H1 (cell line): ENCODE measurements at regions not wholly inside any gene's neighbourhood (a gene's known extent, or its start where the extent isn't known, plus 50 kb on each side); places are given as distances from the start of the nearest gene placed in this dataset.
"Not testable (repeated sequence)": the region's sequence is repeated elsewhere in the genome, so short reads cannot be mapped to it uniquely, and the experiment has no call there.

Experiments
- CTCF ChIA-PET: fragments of 300-600 bp; sonication (Branson Sonifier 250); formaldehyde crosslinking; loops from one replicate; lab custom pipeline; 2021; ENCODE audit not compliant: partially characterized antibody; lab: Charles Lee
- POLR2A ChIA-PET: fragments of 300-600 bp; sonication (Branson Sonifier 250); formaldehyde crosslinking; loops from one replicate; lab custom pipeline; 2021; ENCODE audit warnings: inconsistent platforms; ENCODE audit not compliant: partially characterized antibody; lab: Charles Lee
- DNase-seq, 2 experiments: peaks; one replicate each; pipeline versions ENCODE4 v3.0.0 to v3.0.0-alpha.2; 2010 to 2022; ENCODE audit warnings: low spot score in 2 of 2, low read depth in 1 of 2, mixed read lengths in 1 of 2
- FAIRE-seq: peaks from 2 replicates; lab custom pipeline; 2011; peaks lifted over from hg19 to GRCh38; lab: Jason Lieb, UNC
- H2AFZ ChIP-seq: 2 replicates; pipeline ENCODE4 v1.8.1; 2012; ENCODE audit warnings: low read length, inconsistent platforms
- H2AK5ac ChIP-seq: 2 replicates; pipeline ENCODE4 v1.6.1; 2013; ENCODE audit warnings: low read depth, low read length
- H2BK120ac ChIP-seq: replicated peaks from 2 replicates; pipeline ENCODE3; 2013; ENCODE audit warnings: low read depth, low read length, inconsistent platforms
- H2BK12ac ChIP-seq: 2 replicates; pipeline ENCODE4 v1.6.1; 2013; ENCODE audit warnings: low read depth, low read length
- H2BK15ac ChIP-seq: 2 replicates; pipeline ENCODE4 v1.6.1; 2013; ENCODE audit warnings: low read length
- H2BK20ac ChIP-seq: 2 replicates; pipeline ENCODE4 v1.6.1; 2013; ENCODE audit warnings: low read length
- H2BK5ac ChIP-seq: 2 replicates; pipeline ENCODE4 v1.6.1; 2013; ENCODE audit warnings: low read depth, low read length
- H3K14ac ChIP-seq: 2 replicates; pipeline ENCODE4 v1.6.1; 2013; ENCODE audit warnings: inconsistent platforms; ENCODE audit not compliant: insufficient read length
- H3K18ac ChIP-seq: 2 replicates; pipeline ENCODE4 v1.6.1; 2013; ENCODE audit warnings: low read length; ENCODE audit errors: extremely low read depth
- H3K23ac ChIP-seq: 2 replicates; pipeline ENCODE4 v1.6.1; 2013; ENCODE audit warnings: inconsistent platforms; ENCODE audit not compliant: insufficient read length
- H3K23me2 ChIP-seq: 2 replicates; pipeline ENCODE4 v1.6.1; 2013; ENCODE audit warnings: low read depth, low read length
- H3K27ac ChIP-seq: 2 replicates; pipeline ENCODE4 v1.6.1; 2011; ENCODE audit warnings: low read depth, low read length, inconsistent platforms
- H3K27me3 ChIP-seq, 4 experiments: replicated peaks in 1 of 4; 1 replicate in 1 of 4; 2 replicates in 3 of 4; pipeline versions ENCODE4 v1.6.1 to v1.8.1; 2011 to 2013; ENCODE audit warnings: low read length in 3 of 4, mild to moderate bottlenecking in 3 of 4, inconsistent platforms in 2 of 4, mixed read lengths in 2 of 4, moderate library complexity in 1 of 4; ENCODE audit not compliant: control insufficient read depth in 3 of 4, insufficient read depth in 3 of 4; ENCODE audit errors: extremely low read depth in 1 of 4
- H3K36me3 ChIP-seq, 4 experiments: 2 replicates each; pipeline versions ENCODE4 v1.6.1 to v1.8.1; 2011 to 2013; ENCODE audit warnings: mild to moderate bottlenecking in 4 of 4, low read length in 3 of 4, moderate library complexity in 2 of 4, control low read depth in 1 of 4, inconsistent platforms in 1 of 4; ENCODE audit not compliant: insufficient read depth in 4 of 4, control insufficient read depth in 2 of 4
- H3K4ac ChIP-seq: replicated peaks from 2 replicates; pipeline ENCODE3; 2013; ENCODE audit warnings: low read length, low read depth, mixed read lengths, inconsistent platforms; ENCODE audit not compliant: insufficient read length
- H3K4me1 ChIP-seq, 4 experiments: replicated peaks in 1 of 4; 1 replicate in 1 of 4; 2 replicates in 3 of 4; pipeline versions ENCODE4 v1.6.1 to v1.8.1; 2011 to 2013; ENCODE audit warnings: low read length in 3 of 4, inconsistent platforms in 2 of 4, mixed read lengths in 1 of 4; ENCODE audit not compliant: insufficient read depth in 4 of 4, control insufficient read depth in 3 of 4
- H3K4me2 ChIP-seq, 2 experiments: 2 replicates each; pipeline versions ENCODE4 v1.6.1 to v1.8.1; 2011 to 2013; ENCODE audit warnings: low read depth in 2 of 2, low read length in 2 of 2, control low read depth in 1 of 2, inconsistent platforms in 1 of 2, mild to moderate bottlenecking in 1 of 2; ENCODE audit not compliant: insufficient read depth in 1 of 2
- H3K4me3 ChIP-seq, 4 experiments: fragments of 200-600, 300-600 bp in 1 of 4; sonication (generic), shearing (Covaris generic), sonication (Bioruptor Twin) in 1 of 4; 2 replicates each; pipeline versions ENCODE4 v1.5.1 to v1.8.1; 2011 to 2016; ENCODE audit warnings: low read length in 4 of 4, low read depth in 3 of 4, control low read depth in 2 of 4, inconsistent platforms in 2 of 4, mild to moderate bottlenecking in 2 of 4, mixed read lengths in 1 of 4, moderate library complexity in 1 of 4; ENCODE audit not compliant: insufficient read depth in 2 of 4; ENCODE audit errors: extremely low read depth in 1 of 4
- H3K56ac ChIP-seq: replicated peaks from 2 replicates; pipeline ENCODE3; 2013; ENCODE audit warnings: low read depth, mild to moderate bottlenecking, mixed read lengths, low read length, inconsistent platforms; ENCODE audit not compliant: insufficient read length
- H3K79me1 ChIP-seq: 2 replicates; pipeline ENCODE4 v1.6.1; 2013; ENCODE audit warnings: low read depth, low read length, control low read depth
- H3K79me2 ChIP-seq, 2 experiments: 2 replicates each; pipeline versions ENCODE4 v1.6.1 to v1.8.1; 2012 to 2013; ENCODE audit warnings: low read length in 2 of 2, mild to moderate bottlenecking in 2 of 2, inconsistent platforms in 1 of 2; ENCODE audit not compliant: insufficient read depth in 2 of 2, control insufficient read depth in 1 of 2
- H3K9ac ChIP-seq, 4 experiments: replicated peaks in 1 of 4; 1 replicate in 1 of 4; 2 replicates in 3 of 4; pipeline versions ENCODE4 v1.6.1 to v1.8.1; 2011 to 2013; ENCODE audit warnings: low read depth in 3 of 4, low read length in 3 of 4, control low read depth in 2 of 4, mild to moderate bottlenecking in 2 of 4, moderate library complexity in 2 of 4, inconsistent platforms in 1 of 4; ENCODE audit errors: extremely low read depth in 1 of 4
- H3K9me3 ChIP-seq, 2 experiments: 2 replicates each; pipeline versions ENCODE4 v1.6.1 to v1.8.1; 2012 to 2013; ENCODE audit warnings: mild to moderate bottlenecking in 2 of 2, moderate library complexity in 2 of 2, control low read depth in 1 of 2, inconsistent platforms in 1 of 2, low read depth in 1 of 2, low read length in 1 of 2, mixed read lengths in 1 of 2; ENCODE audit not compliant: insufficient read depth in 2 of 2
- H4K20me1 ChIP-seq, 2 experiments: replicated peaks in 1 of 2; 2 replicates each; pipeline versions ENCODE3 to v1.8.1; 2011 to 2013; ENCODE audit warnings: inconsistent platforms in 2 of 2, low read length in 2 of 2, mild to moderate bottlenecking in 1 of 2; ENCODE audit not compliant: insufficient read depth in 2 of 2, control insufficient read depth in 1 of 2
- H4K5ac ChIP-seq: 2 replicates; pipeline ENCODE4 v1.6.1; 2013; ENCODE audit warnings: low read length, low read depth, mixed read lengths, inconsistent platforms; ENCODE audit not compliant: insufficient read length
- H4K8ac ChIP-seq: 2 replicates; pipeline ENCODE4 v1.8.0; 2013; ENCODE audit warnings: mild to moderate bottlenecking, moderate library complexity, low read length, inconsistent platforms; ENCODE audit not compliant: insufficient read depth; ENCODE audit errors: extremely low read depth
- H4K91ac ChIP-seq: replicated peaks from 2 replicates; pipeline ENCODE3; 2013; ENCODE audit warnings: low read length, mixed read lengths, inconsistent platforms; ENCODE audit not compliant: insufficient read length
- YY1 ChIP-seq: IDR thresholded peaks from 2 replicates; pipeline ENCODE4 v1.6.1; 2011; ENCODE audit warnings: low read depth, mild to moderate bottlenecking, low read length
- WGBS, 2 experiments: shearing (Covaris generic) in 1 of 2; methylation state at CpG; one replicate each; pipeline versions ENCODE4 v1.1.6 to v1.1.7; 2013 to 2015; ENCODE audit warnings: low lambda C conversion rate in 2 of 2, mixed read lengths in 2 of 2, inconsistent platforms in 1 of 2, low coverage in 1 of 2, missing lambda C conversion rate in 1 of 2; ENCODE audit not compliant: insufficient replicate concordance in 2 of 2, insufficient coverage in 1 of 2, insufficient read length in 1 of 2; ENCODE audit errors: extremely low coverage in 1 of 2, missing lambda C conversion rate in 1 of 2; 5-methylcytosine and 5-hydroxymethylcytosine counted together

GRCh38 chr14:30363219-30363880, 195.6 kb upstream of the G2E3 start:
- H4K20me1 ChIP-seq, H3K79me1 ChIP-seq, H3K36me3 ChIP-seq, H3K4me1 ChIP-seq, H3K27ac ChIP-seq, H4K5ac ChIP-seq, H3K14ac ChIP-seq, H3K23me2 ChIP-seq, H2AK5ac ChIP-seq, H2BK5ac ChIP-seq, H3K4ac ChIP-seq, H3K27me3 ChIP-seq, H4K8ac ChIP-seq, FAIRE-seq, H3K9me3 ChIP-seq, H3K23ac ChIP-seq, H4K91ac ChIP-seq, H2BK120ac ChIP-seq, H3K9ac ChIP-seq, H2BK20ac ChIP-seq, H3K56ac ChIP-seq, H2BK15ac ChIP-seq, H3K18ac ChIP-seq, H3K79me2 ChIP-seq: not testable (repeated sequence)
- DNase-seq, result peak in 1 of 2 experiments; percentile 47
- Histone ChIP-seq H3K4me2 (peak overlapping the region in 1 of 2 experiments; percentile 59; a peak in 2 of 4 replicates), H2BK12ac (0 out of 2 replicates have a peak overlapping the region, but pooled peaks have one; percentile 75), H3K4me3 (peak overlapping the region in 2 of 4 experiments; percentile 10 to 24; a peak in 2 of 8 replicates), H2AFZ (peak overlapping the region; percentile 79)
- POLR2A ChIA-PET, result interaction anchor here (0.6 kb wide), 1 partner anchor 1035 kb away, joined by 3 read pairs; no protein-coding TSS in a partner anchor
- TF ChIP-seq YY1, result 0 out of 2 replicates have a peak, but pooled peaks have one; percentile 13
- 93% methylated on average over 10 of the region's 27 CpGs; no CpG with 5 or more reads in 1 of the 2 experiments for WGBS, 2 experiments
- CTCF ChIA-PET, result interaction anchor here (1.0 to 1.4 kb wide), 2 partner anchors 12 to 80 kb away, joined by 3 to 7 read pairs; no protein-coding TSS in a partner anchor
